HG02884 (cell line): ENCODE measurements at regions not wholly inside any gene's neighbourhood (a gene's known extent, or its start where the extent isn't known, plus 50 kb on each side); places are given as distances from the start of the nearest gene placed in this dataset.
"Not testable (repeated sequence)": the region's sequence is repeated elsewhere in the genome, so short reads cannot be mapped to it uniquely, and the experiment has no call there.

Experiments
- ATAC-seq: cut with Tn5 transposase; IDR thresholded peaks from one replicate; pipeline ENCODE4 v1.9.1; 2021; ENCODE audit warnings: mild to moderate bottlenecking, moderate library complexity; ENCODE audit not compliant: unreplicated experiment

DNA sequence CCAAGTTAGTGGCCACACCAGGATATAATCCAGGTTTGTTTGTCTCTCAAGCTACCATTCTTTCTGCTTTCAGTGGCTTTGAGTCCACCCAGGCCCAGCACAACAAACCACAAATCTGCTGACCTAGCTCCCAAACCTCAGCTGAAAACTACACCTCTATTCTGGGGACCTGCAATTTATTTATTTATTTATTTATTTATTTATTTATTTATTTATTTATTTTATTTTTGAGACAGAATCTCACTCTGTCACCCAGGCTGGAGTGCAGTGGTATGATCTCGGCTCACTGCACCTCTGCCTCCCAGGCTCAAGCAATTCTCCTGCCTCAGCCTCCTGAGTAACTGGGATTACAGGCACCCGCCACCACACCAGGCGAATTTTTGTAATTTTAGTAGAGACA is 229.9 kb upstream of the BTG1 start:
- ATAC-seq, result not testable (repeated sequence)

DNA sequence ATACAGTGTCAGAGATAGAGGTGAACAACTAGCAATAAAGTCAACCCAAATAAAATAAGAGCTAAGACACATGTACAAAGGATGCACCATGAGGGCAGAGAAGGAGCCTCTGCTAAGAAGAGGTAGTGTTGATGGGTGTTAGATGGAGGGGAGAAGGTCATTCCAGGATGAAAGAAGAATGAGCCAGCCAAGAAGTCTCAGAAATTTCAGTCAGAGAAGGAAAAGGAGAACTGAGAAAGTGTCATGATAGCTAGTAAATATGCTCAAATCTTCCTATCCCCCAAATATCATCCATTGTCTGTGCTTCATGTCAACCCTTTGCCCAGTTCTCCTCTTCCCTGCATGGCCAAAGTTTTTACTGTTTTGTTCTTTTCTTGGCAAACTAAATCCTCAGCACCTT is 225.2 kb upstream of the BTG1 start:
- ATAC-seq, result no peak

DNA sequence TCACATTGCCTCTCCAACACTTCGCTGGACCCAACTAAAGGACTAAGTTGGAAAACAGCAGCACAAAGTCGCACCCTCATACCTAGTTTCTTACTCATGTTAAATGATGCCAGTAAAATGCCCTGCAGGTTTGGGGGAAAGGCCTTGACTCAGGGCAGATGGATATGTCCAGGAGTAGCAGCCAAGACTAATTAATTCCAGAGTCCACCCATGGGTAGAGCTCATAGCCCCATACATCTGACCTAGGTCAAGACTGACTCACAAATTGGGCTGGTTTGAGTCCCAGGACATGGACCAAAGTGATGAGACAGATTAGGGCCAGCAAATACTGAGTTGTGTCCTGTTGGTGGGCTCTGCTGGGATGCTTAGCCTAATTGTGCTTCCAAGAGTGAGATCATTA is 224.0 kb upstream of the BTG1 start:
- ATAC-seq, result no peak

DNA sequence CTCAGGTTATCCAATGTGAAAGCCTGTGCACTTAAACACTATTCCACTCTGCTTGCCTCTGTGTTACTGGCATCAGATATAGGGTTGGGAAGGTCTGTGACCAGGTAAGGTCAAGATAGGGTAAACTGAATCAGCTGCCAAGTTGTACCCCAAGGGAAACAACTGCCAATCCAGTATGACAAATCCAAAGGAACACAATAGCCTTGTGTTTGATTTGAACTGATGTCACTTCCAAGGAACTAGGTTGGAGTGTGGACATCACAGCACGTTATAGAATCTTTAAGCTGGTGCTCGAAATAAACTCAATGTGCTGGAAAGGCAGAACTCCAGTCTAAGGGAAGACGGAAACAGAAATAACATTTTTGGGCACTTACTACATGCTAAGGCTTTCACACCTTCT is 223.4 kb upstream of the BTG1 start:
- no peak for ATAC-seq

DNA sequence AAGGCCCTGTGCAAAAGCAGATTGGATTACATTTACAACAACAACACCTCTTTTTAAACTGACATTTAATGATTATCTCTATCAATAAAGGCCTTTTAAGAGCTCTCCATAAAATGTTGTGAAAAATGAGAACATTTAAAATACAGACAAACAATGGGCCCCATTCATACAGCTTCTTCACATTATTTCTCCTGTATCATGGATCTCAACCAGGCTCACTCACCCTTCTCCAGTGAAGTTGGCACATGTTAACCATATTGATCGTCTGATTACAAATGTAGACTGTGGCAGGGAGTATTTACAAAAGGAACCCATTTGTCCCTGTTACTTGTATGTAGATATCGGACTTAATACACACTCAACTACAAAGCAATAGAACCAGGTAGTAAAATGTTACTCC is 220.2 kb upstream of the BTG1 start:
- no peak for ATAC-seq

DNA sequence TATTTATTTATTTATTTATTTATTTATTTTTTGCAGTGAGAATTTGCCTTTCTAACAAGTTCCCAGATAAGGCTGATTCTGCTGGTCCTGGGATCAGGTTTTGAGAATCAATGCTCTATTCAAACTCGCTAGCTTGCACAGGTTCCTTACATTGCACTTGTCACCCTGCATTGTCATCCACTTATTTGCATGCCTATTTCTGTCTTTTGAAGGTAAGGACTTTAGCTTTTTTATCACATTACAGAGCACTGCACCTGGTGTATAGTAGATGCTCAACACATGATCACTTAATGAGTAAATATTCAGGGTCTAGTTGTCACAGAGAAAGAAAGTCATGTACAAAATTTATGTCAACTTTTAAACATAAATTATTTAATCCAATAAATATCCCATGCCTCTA is 219.7 kb upstream of the BTG1 start:
- ATAC-seq, result peak; percentile 26

DNA sequence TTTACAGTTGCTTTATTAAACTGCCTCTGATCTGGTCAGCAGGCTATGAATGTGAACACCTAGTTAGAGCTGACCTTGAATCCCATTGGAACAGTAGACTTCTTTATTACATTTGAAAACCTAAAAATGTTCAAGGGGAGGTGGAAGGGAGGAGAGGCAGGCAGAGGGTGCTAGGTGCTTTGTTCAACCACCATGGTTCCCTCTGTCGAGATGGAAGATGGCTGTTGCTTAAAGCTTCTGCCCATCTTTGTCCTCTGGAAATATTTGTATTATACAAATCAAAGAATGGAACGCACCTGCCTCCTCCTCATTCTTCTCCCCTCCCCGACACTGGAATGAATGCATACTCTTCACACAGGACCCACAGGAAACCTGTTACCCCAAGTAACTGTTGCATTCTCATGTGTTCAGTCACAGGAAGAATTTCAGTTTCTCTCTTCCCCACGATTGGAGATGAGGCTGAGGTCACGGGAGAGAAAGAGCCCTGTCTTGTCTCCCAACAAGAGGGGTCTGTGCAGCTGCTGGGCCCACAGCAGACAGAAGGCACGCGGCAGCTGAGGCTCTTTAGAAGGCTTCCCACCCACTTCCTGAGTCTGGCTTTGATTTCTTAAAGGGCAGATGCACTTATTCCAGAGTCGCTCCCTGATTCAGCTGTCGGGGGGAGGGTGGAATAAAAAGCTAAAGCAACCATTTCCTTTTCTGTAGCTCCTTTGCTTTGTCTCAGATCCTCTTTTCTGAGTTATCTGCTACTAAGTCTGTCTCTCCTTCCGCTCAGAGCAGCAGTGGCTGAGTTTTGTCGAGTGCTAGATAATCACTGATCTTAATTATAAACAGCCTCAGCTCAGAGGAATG is 217.9 kb upstream of the BTG1 start:
- ATAC-seq, result peak; percentile 54

DNA sequence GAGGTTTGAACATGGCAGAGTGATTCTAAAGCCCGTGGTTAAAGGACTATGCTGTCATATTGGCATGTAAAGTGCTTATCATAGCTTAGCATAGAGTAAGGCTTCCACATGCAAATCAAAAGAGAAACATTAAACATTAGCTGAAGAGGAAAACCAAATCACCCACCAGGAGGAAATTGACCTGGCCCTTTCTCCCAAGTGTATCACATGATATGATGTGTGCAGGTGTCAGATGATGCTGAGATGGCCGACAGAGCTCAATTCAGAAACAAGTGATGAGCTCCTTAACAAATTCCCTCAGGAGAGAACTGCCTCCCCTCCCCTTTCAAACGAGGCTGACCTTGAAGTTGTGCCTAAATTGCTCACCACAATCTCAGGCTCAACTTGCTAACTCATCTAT is 217.1 kb upstream of the BTG1 start:
- ATAC-seq, result peak; percentile 24

DNA sequence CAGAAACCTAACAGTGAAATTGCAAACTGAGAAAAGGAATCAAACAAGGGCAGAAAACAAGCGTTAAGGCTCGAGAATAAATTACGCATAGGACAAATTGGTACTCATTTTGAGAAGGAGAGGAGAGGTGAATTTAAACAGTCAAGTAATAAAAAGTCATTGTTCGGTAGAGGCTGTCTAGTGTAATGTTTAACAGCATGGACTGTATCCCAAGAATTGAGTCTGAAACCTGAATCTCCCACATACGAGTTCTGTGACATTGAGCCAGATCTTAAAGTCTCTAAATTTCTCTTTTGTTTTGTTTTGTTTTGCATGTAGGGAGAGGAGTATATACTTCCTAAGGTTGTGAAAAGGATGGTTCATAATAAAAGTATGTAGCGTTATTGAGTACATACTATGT is 216.5 kb upstream of the BTG1 start:
- no peak for ATAC-seq

DNA sequence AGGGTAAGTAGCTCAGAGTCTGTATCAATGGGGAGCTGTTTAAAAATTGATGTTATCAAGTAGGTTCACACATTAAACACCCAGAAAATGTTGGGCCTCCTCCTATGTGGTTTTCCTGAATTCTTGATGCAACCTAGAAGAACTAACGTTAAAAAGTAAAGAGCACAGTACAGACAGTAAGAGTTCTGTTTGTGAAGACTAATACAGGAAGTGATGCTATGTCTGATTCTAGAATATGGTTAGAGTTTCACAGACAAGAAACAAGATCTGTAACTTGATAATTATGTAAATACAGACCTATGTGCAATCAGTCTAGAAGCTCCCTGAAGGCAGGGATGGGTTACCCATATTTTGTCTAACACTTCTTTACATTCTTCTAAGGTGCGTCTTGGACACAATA is 214.9 kb upstream of the BTG1 start:
- no peak for ATAC-seq

DNA sequence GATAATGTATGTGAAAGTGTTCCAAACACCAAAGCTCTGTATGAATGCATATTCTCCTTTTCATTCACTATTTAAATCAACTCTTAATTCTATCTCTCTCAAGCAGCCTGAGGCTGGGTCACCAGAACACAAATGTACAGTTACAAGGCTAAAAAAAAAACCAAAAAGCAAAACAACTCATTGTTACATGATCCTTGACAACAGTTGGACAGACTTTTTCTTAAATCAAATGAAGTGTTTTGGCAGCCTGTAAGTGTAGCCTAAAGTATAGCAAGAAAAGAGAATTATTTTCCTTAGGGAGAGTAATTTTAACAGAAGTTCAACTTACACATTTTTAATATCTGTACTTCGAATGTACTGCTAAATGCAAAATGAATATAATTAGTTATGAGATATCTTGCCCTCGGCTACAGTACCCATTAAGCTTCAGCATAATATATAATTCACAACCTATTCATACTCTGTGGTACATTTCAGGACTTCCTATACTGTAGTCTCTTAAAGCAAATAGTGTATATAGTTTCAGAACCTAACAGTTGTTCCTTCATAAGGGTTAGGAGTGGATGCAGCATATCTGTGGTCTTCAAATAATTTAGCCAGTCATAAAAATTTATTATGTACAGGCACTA is 214.0 kb upstream of the BTG1 start:
- ATAC-seq, result no peak

DNA sequence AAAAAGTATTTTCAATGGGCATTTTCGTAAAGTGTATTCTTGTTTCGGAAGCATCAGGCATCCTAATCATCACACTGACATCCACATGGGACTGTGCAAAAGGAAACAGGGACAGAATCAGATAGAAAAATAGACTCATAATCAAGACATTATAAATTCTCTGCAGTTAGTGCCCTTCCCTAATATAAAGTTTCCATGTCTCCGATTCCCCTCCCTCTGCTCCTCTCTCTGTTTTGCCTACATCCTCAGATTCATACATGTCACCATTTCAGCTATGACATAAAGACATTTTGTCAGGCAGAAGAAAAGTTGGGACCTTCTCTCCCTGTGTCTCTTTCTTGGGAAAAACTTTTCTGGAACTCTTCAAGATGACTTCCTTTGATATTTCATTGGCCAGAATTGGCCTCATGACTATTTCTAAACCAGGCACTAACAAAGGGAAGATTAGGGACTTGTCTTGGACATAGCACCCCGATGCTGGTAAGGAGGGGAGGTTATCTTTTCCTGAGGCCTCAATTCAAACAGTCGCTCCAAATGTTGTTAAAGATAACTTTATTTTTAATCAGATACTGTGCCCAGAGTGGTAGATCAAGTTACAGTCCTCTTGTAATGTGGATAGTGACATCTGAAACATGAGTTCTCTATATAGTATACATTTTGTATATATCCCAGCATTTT is 212.1 kb upstream of the BTG1 start:
- no peak for ATAC-seq

DNA sequence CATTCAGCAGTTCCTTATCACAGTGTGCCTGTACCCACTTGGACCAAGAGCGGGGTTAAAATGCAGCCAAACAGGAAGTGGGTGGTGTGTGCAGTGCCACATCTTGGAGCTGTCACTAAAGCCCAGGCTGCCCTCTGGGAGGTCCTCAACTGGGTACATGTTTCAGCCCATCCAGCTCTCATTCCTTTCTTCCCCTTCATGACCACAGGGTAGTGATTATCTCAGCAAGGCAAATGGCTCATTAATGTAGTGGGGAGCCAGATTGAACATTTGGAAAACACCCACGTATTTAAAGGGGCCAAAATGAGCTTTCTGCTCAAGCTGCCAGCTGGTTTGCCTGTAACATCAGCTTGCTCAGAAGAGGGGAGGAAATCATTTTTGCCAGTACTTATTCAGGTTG is 210.8 kb upstream of the BTG1 start:
- ATAC-seq, result no peak

DNA sequence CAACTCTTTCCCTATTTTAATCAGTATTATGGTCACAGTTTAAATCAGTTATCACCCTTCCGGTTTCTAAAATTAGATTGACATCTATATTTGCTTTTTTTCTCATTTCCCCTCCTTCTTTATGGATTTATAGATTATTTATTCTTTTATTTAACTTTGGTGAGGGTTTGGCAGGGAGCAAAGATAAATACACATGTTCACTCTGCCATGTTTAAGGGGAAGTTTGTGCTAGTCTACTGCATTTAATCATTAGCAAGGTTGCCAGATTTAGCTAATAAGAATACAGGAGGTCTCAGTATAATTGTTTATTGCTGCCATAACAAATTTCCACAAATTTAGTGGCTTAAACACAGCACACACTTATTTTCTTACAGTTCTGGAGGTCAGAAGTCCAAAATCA is 204.0 kb upstream of the BTG1 start:
- no peak for ATAC-seq

DNA sequence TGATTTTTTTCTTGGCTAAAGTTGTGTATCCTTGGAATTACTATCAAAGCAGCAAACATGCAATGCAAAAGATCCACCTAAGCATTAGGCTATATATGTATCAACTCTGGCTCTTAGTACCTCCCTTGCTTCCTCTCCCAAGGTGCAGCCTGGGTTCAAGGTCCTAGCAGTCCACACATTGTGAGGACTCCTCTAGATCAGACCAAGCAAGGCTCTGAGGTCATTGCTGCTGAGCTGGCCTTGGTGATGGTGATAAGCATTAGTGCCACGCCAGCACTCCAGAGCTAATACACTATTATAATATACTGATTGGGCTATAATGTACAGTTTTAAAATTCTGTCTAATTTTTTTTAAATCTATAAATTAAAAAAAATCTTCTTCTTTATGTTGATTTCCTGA is 196.9 kb upstream of the BTG1 start:
- no peak for ATAC-seq

DNA sequence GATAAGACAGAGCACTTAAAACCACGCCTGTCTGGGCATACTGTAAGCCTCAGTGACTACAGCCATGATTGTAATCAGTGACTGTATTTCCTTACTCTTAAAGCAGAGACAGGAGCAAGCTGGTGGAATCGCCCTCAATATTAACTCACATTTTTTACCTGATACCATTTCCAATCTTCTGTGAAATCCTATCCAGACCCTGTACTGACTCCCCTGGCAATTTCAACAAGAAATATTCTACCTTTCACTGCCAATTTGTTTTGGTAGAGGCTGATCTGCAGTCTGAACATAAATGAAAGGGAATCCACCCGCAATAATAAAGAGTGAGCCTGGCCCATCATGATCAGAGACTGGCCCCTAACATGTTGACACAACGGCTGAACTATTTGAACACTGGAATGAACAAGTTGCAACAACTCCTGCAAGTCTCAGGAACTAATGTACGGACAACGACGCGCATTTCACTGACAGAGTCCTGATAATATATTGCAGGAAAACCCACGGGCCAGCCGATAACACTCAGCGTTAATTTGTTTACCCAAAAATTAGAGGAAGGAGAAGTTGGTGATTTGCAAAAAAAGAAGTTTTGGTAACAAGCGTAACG is 195.5 kb upstream of the BTG1 start:
- peak; percentile 69 for ATAC-seq

DNA sequence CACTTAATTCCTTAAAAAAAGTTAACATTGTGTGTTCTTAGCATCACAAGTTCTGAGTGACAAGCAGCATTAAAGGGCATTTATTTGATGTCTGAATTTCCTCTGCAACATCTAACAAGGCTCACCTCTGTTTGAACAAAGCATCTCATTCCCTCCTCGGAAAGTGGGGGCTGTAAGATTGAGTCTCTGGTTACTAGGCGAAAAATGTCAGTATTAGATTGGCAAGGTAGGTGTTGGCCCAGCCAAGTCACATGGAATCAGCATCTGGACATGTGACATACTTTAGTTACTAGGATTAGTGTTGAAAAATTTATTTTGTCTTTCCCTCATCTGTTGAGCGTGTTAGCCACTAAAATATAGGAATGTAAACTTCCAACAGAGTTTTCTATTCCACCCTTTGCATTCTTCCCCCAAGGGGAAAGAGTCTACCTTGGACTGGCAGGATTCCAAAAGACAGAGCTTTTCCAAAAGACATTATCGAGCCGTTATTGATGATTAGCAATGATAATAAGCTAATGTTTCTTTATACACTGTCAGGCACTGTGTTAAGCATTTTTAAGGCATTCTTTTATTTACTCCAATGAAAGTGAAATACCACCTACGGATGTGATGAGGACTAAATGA is 194.9 kb upstream of the BTG1 start:
- ATAC-seq, result no peak

DNA sequence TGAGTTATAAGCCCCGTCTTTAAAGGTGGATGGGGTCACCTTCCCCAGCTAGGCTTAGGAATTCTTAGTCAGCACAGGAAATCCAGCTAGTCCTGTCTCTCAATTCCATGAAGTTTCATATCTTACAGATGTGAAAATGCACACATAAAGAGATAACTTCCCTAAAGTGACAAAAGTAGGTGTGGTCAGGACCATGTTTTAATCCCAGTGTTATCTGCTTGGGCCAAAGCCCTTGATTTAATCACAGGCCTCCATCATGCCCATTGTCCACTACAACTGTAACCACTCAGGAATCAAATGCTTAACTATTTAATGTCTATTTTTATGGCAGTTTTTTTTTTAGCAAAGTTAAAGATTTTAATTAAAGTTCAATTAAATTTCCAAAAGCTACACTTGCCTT is 194.4 kb upstream of the BTG1 start:
- no peak for ATAC-seq

DNA sequence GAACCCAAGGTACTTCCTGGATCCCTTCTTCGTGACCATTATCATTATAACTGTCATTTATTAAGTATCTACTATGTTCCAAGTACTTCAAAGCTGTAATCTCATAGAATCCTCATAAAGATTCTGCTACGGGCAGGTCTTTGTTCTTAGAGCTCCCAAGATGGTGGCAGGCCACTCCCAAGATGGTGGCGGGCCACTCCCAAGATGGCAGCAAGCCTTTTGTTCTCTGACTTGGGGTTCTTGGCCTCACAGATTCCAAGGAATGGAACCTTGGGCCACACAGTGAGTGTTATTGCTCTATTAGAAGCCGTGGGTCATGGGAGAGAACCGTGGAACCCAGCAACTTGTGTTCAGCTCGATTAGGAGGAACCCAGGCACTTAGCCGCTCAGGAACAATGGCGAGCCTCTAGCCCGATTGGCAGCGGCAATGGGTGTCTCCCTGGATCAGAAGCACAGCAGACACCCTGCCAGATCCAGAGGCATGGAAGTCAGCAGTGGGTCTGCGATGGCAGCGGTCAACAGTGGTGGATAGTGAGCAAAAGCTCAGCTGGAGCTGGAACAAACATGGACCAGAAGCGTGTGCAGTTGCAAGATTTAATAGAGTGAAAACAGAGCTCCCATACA is 193.7 kb upstream of the BTG1 start:
- no peak for ATAC-seq

DNA sequence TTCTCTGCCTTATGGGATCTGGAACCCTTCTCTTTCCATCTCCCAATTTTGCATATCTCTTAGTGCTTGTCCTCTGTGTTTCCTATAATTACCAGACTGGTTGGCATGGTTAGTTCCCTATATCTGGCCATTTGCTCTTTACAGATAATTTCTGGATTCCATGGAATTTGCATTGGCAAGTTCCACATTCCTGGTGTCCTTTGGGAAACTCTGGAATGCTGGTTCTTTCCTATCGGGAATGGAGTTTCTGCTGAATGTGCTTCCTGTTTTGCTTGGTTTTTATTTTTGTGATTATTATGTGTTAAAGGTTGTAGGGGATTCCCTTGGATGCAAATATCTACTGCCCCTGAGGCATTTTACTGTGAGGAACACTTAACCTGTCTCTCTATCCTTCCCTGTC is 193.0 kb upstream of the BTG1 start:
- ATAC-seq, result no peak

DNA sequence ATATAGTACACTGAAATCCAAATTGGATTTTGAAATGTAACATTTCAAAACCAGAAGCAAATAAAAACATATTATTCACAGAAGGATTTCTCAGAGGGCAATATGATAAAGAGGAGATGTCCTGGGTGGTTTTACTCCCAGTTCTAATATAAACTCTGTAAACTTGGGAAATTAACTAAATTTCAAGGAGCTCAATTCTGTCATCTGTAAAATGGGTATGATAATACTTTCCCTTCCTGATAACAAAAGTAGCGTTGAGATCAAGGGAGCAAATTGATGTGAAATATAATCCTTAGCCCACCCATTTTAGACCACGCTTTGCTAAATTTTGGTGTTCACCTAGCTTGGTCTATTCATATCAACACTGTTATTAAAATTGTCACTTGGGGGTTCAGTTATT is 192.5 kb upstream of the BTG1 start:
- no peak for ATAC-seq
